K562 (cell line): ENCODE measurements at regions not wholly inside any gene's neighbourhood (a gene's known extent, or its start where the extent isn't known, plus 50 kb on each side); places are given as distances from the start of the nearest gene placed in this dataset.

ENCODE experiments used
- ATAC-seq: fragments of 200-7000 bp; cut with Tn5 transposase; 3 replicates; pipeline ENCODE4 v1.9.1; 2020; ENCODE audit warnings: moderate library complexity
- BruUV-seq: library from RNA; stranded (reverse); fragments of 400-500 nt; replicated peaks from 2 replicates; lab custom pipeline; 2021; lab: Mats Ljungman, UMichigan
- CTCF ChIA-PET: fragments of 300-600 bp; formaldehyde crosslinking; extraction: SDS; loops from one replicate; lab custom pipeline; 2021; ENCODE audit warnings: low intra/inter-chr PET ratio; lab: Yijun Ruan, JAX
- POLR2A ChIA-PET: fragments of 300-600, 350-650 bp; sonication (Branson Sonifier 250); formaldehyde crosslinking; extraction: SDS; loops from one replicate; lab custom pipeline; 2021; ENCODE audit warnings: antibody characterized with exemption, inconsistent platforms; lab: Yijun Ruan, JAX
- DNase-seq, 4 experiments: peaks; one replicate each; pipeline versions ENCODE4 v3.0.0 to v3.0.0-alpha.2; 2011 to 2018; ENCODE audit warnings: low spot score in 3 of 4, mixed read lengths in 3 of 4; ENCODE audit errors: extremely low read depth in 1 of 4
- FAIRE-seq: peaks from 2 replicates; lab custom pipeline; 2011; peaks lifted over from hg19 to GRCh38; lab: Jason Lieb, UNC
- H2AFZ ChIP-seq: 2 replicates; pipeline ENCODE4 v1.6.0; 2011; ENCODE audit warnings: low read depth, low read length, control low read depth, inconsistent platforms
- H3K27ac ChIP-seq: fragments of 200-600 bp; 3 replicates; pipeline ENCODE4 v1.8.0; 2011; ENCODE audit warnings: low read depth, mild to moderate bottlenecking, control low read depth, inconsistent platforms, low read length, moderate library complexity, mixed read lengths; ENCODE audit errors: extremely low read depth
- H3K27me3 ChIP-seq, 2 experiments: fragments of 300-600 bp in 1 of 2; 2 replicates in 1 of 2; 3 replicates in 1 of 2; pipeline versions ENCODE4 v1.6.0 to v1.8.0; 2011; ENCODE audit warnings: inconsistent platforms in 2 of 2, low read length in 2 of 2, mild to moderate bottlenecking in 1 of 2, mixed read lengths in 1 of 2, moderate library complexity in 1 of 2; ENCODE audit not compliant: control insufficient read depth in 2 of 2, insufficient read depth in 2 of 2
- H3K36me3 ChIP-seq: fragments of 300-600 bp; 3 replicates; pipeline ENCODE4 v1.8.0; 2011; ENCODE audit warnings: mild to moderate bottlenecking, low read length, inconsistent platforms; ENCODE audit not compliant: control insufficient read depth, insufficient read depth
- H3K4me1 ChIP-seq, 2 experiments: fragments of 200-600 bp in 1 of 2; replicated peaks in 1 of 2; 2 replicates in 1 of 2; 3 replicates in 1 of 2; pipeline versions ENCODE4 v1.5.1 to v1.8.0; 2011; ENCODE audit warnings: inconsistent platforms in 2 of 2, low read length in 2 of 2, mild to moderate bottlenecking in 1 of 2, mixed read lengths in 1 of 2, moderate library complexity in 1 of 2; ENCODE audit not compliant: control insufficient read depth in 2 of 2, insufficient read depth in 2 of 2
- H3K4me2 ChIP-seq: 2 replicates; pipeline ENCODE4 v1.6.1; 2011; ENCODE audit warnings: low read length, control low read depth, inconsistent platforms, mixed read lengths; ENCODE audit not compliant: insufficient read depth
- H3K4me3 ChIP-seq: fragments of 200-600 bp; sonication (generic), shearing (Covaris generic); 2 replicates; pipeline ENCODE4 v1.5.1; 2016; ENCODE audit warnings: control low read depth, inconsistent platforms
- H3K79me2 ChIP-seq: fragments of 200-600 bp; 3 replicates; pipeline ENCODE4 v1.8.0; 2011; ENCODE audit warnings: low read length, inconsistent platforms; ENCODE audit not compliant: control insufficient read depth, insufficient read depth
- H3K9ac ChIP-seq, 2 experiments: 2 replicates each; pipeline versions ENCODE4 v1.6.0 to v1.6.1; 2011; ENCODE audit warnings: low read depth in 2 of 2, low read length in 2 of 2, control low read depth in 1 of 2, inconsistent platforms in 1 of 2, mild to moderate bottlenecking in 1 of 2, mixed read lengths in 1 of 2; ENCODE audit not compliant: insufficient read depth in 1 of 2
- H3K9me1 ChIP-seq: one replicate; pipeline ENCODE4 v1.6.0; 2011; ENCODE audit warnings: inconsistent platforms, mild to moderate bottlenecking, low read length, moderate library complexity; ENCODE audit not compliant: control insufficient read depth, insufficient read depth
- H3K9me3 ChIP-seq: replicated peaks from 2 replicates; pipeline ENCODE4 v1.5.1; 2011; ENCODE audit warnings: low read depth, low read length, inconsistent platforms; ENCODE audit not compliant: control insufficient read depth, insufficient read depth
- H4K20me1 ChIP-seq: replicated peaks from 2 replicates; pipeline ENCODE4 v1.6.1; 2011; ENCODE audit warnings: low read length, inconsistent platforms, mixed read lengths; ENCODE audit not compliant: control insufficient read depth, insufficient read depth
- BRF1 ChIP-seq: IDR thresholded peaks from 3 replicates; pipeline ENCODE4 v1.6.1; 2011; ENCODE audit warnings: borderline replicate concordance, mild to moderate bottlenecking; ENCODE audit not compliant: insufficient read length; ENCODE audit errors: extremely low read depth
- CBX2 ChIP-seq: fragments of 200-600 bp; sonication (generic); IDR thresholded peaks from one replicate; pipeline ENCODE4 v1.6.1; 2012; ENCODE audit warnings: mild to moderate bottlenecking, low read length, inconsistent platforms; ENCODE audit not compliant: insufficient read depth, poor library complexity, severe bottlenecking
- EP400 ChIP-seq: fragments of 450-650 bp; IDR thresholded peaks from 2 replicates; pipeline ENCODE4 v1.6.1; 2017; ENCODE audit warnings: antibody characterized with exemption, mild to moderate bottlenecking, moderate library complexity
- GATAD2A ChIP-seq: fragments of 450-650 bp; IDR thresholded peaks from 2 replicates; pipeline ENCODE4 v1.6.1; 2017
- MCM7 ChIP-seq, 2 experiments: fragments of 450-650 bp; IDR thresholded peaks; 2 replicates each; pipeline ENCODE4 v1.6.1; 2016 to 2018
- NFE2 ChIP-seq: IDR thresholded peaks from 2 replicates; pipeline ENCODE4 v1.6.1; 2014; ENCODE audit warnings: antibody characterized with exemption, low read depth
- RAD21 ChIP-seq, 2 experiments: fragments of 250-450 bp in 1 of 2; fragments of 450-650 bp in 1 of 2; sonication (Bioruptor Pico) in 1 of 2; formaldehyde crosslinking in 1 of 2; IDR thresholded peaks in 1 of 2; conservative IDR thresholded peaks in 1 of 2; 2 replicates each; pipeline versions ENCODE4 v1.4.0 to v1.8.0; 2020 to 2022; ENCODE audit warnings: mild to moderate bottlenecking in 2 of 2, moderate library complexity in 1 of 2
- SIRT6 ChIP-seq: IDR thresholded peaks from one replicate; pipeline ENCODE4 v1.6.1; 2012; ENCODE audit warnings: low read depth, mild to moderate bottlenecking, control low read depth, inconsistent platforms, low read length, moderate library complexity
- SREBF1 ChIP-seq: fragments of 150-350 bp; IDR thresholded peaks from 2 replicates; pipeline ENCODE4 v1.6.1; 2014; ENCODE audit warnings: antibody characterized with exemption, low read depth, low read length, borderline replicate concordance
- XRCC5 ChIP-seq: fragments of 200-400 bp; formaldehyde crosslinking; IDR thresholded peaks from 2 replicates; pipeline ENCODE4 v1.6.1; 2017; ENCODE audit warnings: low read depth, mild to moderate bottlenecking, low read length
- ZNF212 ChIP-seq: fragments of 450-650 bp; formaldehyde crosslinking; IDR thresholded peaks from 2 replicates; pipeline ENCODE4 v1.4.0; 2020; ENCODE audit warnings: mild to moderate bottlenecking
- in situ Hi-C: fragments of 300-500 bp; cut with MboI; formaldehyde crosslinking; loops from 4 replicates; pipeline ENCODE4 v1.15.0; 2018; ENCODE audit warnings: inconsistent platforms, mixed read lengths
- intact Hi-C: fragments of 100-400 bp; cut with micrococcal nuclease; formaldehyde crosslinking; loops from 2 replicates; pipeline ENCODE4 v1.14.2; 2022
- TF ChIP-seq, protein P1 (sequence below): fragments of 250-450 bp; sonication (Bioruptor Pico); IDR thresholded peaks from 2 replicates; pipeline ENCODE4 v1.5.0; 2020; ENCODE audit warnings: mild to moderate bottlenecking
- TF ChIP-seq, protein P2 (sequence below): fragments of 200-800 bp; sonication (Bioruptor generic); IDR thresholded peaks from 2 replicates; pipeline ENCODE4 v1.6.1; 2016; ENCODE audit warnings: missing genetic modification characterization, missing compliant biosample characterization
- TF ChIP-seq, protein P3 (sequence below): fragments of 450-650 bp; formaldehyde crosslinking; IDR thresholded peaks from 2 replicates; pipeline ENCODE4 v1.4.0; 2022; ENCODE audit warnings: missing genetic modification characterization
- TF ChIP-seq, protein P4 (sequence below): fragments of 250-450 bp; sonication (Bioruptor Pico); IDR thresholded peaks from 2 replicates; pipeline ENCODE4 v1.4.0; 2020; ENCODE audit warnings: mild to moderate bottlenecking, moderate library complexity

DNA sequence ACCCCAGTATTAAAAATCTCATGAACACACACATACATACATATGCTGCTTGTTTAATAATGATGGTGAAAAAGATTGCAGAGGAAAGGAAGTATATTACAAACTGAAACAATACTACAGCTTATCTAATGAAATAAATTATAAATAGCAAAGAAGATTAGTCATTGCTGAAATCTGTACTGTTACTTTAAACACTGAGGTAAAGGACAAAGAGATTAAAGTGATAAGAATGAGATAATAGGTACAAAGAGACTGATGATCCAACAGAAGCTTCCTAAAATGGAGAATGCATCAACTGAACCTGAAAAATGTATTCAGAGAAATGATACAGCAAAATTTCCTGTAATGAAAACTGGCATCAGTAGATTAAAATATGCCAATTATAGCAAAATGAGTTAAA lies 91.5 kb upstream of the KCND2 start:
- Histone ChIP-seq H3K79me2 (no peaks in the 10 kb centered on the region), H3K4me3 (no peak overlapping the region), H3K27me3 (no peaks in the 10 kb centered on the region), H3K36me3 (no peaks in the 10 kb centered on the region), H2AFZ (no peak overlapping the region), H3K27ac (no peak overlapping the region), H3K9me1 (no peaks in the 10 kb centered on the region), H3K4me2 (no peak overlapping the region), H4K20me1 (no peaks in the 10 kb centered on the region), H3K4me1 (no peaks in the 10 kb centered on the region), H3K9ac (no peak overlapping the region), H3K9me3 (no peaks in the 10 kb centered on the region)
- FAIRE-seq (no peak), DNase-seq (no peak), ATAC-seq (no peak)
- BruUV-seq: no TSS peak
- ChIA-PET CTCF (no interaction called here), POLR2A (no interaction called here)
- in situ Hi-C loops: no loop called here
- intact Hi-C loops: no loop called here
- TF ChIP-seq, protein P1, sequence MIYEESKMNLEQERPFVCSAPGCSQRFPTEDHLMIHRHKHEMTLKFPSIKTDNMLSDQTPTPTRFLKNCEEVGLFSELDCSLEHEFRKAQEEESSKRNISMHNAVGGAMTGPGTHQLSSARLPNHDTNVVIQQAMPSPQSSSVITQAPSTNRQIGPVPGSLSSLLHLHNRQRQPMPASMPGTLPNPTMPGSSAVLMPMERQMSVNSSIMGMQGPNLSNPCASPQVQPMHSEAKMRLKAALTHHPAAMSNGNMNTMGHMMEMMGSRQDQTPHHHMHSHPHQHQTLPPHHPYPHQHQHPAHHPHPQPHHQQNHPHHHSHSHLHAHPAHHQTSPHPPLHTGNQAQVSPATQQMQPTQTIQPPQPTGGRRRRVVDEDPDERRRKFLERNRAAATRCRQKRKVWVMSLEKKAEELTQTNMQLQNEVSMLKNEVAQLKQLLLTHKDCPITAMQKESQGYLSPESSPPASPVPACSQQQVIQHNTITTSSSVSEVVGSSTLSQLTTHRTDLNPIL (CRISPR knock-in tag): no peak
- no peak for TF ChIP-seq SIRT6
- no peak for TF ChIP-seq NFE2
- no peak for TF ChIP-seq RAD21 (CRISPR knock-in tag; conservative IDR thresholded peaks at IDR 0.05 in 1 of 2, IDR thresholded peaks at IDR 0.05 in 1 of 2)
- no peak for TF ChIP-seq MCM7 (IDR thresholded peaks at IDR 0.05)
- no peak for TF ChIP-seq BRF1
- TF ChIP-seq ZNF212 (CRISPR knock-in tag): no peak
- TF ChIP-seq CBX2: no peak
- TF ChIP-seq, protein P2, sequence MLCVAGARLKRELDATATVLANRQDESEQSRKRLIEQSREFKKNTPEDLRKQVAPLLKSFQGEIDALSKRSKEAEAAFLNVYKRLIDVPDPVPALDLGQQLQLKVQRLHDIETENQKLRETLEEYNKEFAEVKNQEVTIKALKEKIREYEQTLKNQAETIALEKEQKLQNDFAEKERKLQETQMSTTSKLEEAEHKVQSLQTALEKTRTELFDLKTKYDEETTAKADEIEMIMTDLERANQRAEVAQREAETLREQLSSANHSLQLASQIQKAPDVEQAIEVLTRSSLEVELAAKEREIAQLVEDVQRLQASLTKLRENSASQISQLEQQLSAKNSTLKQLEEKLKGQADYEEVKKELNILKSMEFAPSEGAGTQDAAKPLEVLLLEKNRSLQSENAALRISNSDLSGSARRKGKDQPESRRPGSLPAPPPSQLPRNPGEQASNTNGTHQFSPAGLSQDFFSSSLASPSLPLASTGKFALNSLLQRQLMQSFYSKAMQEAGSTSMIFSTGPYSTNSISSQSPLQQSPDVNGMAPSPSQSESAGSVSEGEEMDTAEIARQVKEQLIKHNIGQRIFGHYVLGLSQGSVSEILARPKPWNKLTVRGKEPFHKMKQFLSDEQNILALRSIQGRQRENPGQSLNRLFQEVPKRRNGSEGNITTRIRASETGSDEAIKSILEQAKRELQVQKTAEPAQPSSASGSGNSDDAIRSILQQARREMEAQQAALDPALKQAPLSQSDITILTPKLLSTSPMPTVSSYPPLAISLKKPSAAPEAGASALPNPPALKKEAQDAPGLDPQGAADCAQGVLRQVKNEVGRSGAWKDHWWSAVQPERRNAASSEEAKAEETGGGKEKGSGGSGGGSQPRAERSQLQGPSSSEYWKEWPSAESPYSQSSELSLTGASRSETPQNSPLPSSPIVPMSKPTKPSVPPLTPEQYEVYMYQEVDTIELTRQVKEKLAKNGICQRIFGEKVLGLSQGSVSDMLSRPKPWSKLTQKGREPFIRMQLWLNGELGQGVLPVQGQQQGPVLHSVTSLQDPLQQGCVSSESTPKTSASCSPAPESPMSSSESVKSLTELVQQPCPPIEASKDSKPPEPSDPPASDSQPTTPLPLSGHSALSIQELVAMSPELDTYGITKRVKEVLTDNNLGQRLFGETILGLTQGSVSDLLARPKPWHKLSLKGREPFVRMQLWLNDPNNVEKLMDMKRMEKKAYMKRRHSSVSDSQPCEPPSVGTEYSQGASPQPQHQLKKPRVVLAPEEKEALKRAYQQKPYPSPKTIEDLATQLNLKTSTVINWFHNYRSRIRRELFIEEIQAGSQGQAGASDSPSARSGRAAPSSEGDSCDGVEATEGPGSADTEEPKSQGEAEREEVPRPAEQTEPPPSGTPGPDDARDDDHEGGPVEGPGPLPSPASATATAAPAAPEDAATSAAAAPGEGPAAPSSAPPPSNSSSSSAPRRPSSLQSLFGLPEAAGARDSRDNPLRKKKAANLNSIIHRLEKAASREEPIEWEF: no peak
- TF ChIP-seq, protein P3, sequence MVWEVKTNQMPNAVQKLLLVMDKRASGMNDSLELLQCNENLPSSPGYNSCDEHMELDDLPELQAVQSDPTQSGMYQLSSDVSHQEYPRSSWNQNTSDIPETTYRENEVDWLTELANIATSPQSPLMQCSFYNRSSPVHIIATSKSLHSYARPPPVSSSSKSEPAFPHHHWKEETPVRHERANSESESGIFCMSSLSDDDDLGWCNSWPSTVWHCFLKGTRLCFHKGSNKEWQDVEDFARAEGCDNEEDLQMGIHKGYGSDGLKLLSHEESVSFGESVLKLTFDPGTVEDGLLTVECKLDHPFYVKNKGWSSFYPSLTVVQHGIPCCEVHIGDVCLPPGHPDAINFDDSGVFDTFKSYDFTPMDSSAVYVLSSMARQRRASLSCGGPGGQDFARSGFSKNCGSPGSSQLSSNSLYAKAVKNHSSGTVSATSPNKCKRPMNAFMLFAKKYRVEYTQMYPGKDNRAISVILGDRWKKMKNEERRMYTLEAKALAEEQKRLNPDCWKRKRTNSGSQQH: no peak
- no peak for TF ChIP-seq SREBF1
- TF ChIP-seq GATAD2A: no peak
- TF ChIP-seq, protein P4, sequence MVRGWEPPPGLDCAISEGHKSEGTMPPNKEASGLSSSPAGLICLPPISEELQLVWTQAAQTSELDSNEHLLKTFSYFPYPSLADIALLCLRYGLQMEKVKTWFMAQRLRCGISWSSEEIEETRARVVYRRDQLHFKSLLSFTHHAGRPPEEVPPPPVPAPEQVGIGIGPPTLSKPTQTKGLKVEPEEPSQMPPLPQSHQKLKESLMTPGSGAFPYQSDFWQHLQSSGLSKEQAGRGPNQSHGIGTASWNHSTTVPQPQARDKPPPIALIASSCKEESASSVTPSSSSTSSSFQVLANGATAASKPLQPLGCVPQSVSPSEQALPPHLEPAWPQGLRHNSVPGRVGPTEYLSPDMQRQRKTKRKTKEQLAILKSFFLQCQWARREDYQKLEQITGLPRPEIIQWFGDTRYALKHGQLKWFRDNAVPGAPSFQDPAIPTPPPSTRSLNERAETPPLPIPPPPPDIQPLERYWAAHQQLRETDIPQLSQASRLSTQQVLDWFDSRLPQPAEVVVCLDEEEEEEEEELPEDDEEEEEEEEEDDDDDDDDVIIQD: no peak
- TF ChIP-seq XRCC5: no peak
- no peak for TF ChIP-seq EP400
